HPDE6-E6E7 (cell line): ENCODE measurements at regions not wholly inside any gene's neighbourhood (a gene's known extent, or its start where the extent isn't known, plus 50 kb on each side); places are given as distances from the start of the nearest gene placed in this dataset.

Experiments
- DNase-seq: peaks from one replicate; pipeline ENCODE4 v3.0.0; 2011; ENCODE audit warnings: missing footprints; ENCODE audit errors: extremely low spot score

DNA sequence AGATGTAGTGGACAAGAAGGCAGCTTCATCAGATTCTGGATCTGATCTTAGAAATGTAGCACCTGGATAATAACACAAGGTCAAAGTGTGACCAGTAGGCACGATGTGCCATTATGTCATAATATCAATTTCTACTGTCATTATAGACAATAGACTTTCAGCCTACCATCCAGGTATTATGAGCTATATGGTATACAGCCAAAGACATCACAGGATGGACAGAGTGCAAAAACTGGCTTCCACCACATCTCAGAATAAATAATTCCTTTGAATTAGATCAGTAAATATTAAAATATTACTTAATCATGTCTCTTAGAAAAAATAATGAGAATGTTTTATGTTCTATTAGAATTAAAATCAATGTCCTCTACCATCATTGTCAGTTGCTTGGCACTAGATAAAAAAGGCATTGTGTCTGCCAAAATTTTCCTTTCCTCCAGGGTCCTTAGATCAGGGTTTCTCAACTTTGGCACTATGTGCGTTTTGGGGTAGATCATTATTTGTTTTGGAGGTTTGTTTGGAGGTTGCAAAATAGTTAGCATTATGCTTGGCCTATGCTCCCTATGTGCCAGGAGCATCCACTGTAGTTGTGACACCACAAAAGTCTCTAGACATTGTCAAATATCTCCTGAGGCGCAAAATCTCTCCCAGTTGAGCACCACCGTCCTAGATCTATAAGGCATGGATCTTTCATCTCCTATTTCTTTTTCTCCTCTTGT lies 86.7 kb upstream of the NRIP1 start:
- no peak for DNase-seq

DNA sequence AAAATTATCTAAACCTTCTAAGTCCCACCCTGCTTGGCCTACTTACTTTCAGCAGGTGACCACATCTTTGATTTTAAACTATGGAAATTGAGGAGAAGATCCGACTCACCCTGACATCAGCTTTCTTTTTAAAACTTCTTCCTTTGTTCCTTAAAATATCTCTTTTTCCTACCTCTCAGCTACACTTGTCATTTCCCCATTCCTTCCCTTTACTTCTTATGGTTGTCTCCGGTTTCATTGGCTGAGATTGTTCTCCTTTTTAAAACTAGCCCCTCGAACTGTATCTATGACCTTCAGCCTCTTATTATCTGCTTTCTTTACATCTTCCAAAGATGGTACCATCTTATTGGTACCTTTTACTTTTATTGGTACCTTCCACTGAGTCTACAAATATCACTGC lies 87.8 kb upstream of the NRIP1 start:
- no peak for DNase-seq

DNA sequence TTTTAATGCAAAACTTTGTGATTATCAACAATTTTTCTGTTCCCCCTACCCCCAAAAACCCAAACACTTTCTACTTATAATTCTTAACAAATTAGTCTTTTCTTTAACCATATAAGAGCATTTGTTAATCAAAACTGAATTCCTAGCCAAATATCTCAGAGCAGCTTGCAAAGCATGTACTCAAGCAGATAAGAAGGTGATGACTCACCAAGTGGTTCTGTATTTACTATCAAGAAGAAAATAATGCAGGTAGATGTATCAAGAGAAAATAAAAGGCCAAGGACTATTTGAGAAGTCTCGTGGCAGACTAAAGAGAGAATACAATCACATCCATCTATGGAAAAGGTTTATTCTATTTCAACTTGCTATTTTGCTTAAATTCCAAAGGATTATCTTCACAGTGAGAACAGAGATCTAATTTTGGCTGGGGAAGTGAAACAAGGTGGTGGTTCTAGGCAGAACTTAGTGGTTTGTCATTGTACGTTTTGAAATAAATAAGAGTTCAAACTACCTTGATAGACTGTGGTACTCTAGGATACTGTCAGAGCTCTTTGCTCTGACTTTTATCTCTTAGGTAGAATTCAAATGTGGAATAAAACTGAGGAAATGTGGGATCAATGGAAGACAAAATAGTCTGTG lies 94.7 kb upstream of the NRIP1 start:
- no peak for DNase-seq

DNA sequence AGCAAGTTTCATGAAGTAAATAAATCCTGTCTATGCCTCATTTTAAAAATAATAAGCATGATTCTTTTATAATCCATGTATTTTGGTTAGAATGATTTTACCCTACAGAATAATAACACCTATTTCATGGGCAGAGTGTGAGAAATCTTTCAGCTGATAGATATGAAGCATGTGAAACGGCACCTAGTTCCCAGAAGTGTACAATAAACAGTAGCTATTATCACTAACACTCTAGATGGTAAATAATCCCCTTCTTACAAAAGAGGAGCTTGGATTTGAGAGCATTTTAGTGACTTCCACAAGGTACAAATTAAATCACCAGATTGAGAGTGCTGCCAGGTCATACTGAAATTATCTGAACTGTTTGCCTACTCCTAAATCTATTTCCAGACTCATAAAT lies 95.3 kb upstream of the NRIP1 start:
- no peak for DNase-seq

GRCh38 chr21:15162921-15163320 lies 98.1 kb upstream of the NRIP1 start:
- DNase-seq, result no peak

- no peak for DNase-seq
Observed at GRCh38 chr21:15164273-15164672, 99.5 kb upstream of the NRIP1 start.

DNA sequence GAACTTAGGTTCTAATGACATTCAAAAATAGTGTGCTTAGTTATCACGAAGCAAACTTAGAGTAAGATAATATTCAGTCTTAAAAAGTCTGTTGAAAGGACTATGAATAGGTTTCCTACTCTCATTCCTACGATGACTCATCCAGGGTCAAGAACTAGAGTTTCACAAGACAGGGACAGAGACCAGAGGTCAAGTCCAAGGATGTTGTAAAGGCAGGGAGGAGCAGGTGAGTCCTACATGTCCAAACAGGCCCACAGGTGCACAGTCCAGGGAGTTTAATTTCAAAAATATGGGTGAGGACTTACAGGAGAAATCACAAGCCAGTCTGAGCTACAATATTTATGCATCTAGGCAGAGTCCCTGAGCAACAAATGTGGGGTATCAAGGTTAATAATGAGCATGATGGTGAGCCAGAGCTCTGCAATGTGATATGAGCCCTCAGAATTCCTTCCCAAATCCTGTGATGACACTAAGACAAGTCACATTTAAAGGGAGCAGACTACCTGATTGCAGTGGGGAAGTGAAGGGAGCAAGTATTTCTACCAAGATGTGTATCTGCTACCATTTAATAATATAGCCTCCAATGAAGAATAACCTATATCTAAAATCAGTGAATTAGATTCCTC lies 100.0 kb upstream of the NRIP1 start:
- peak; percentile 69 for DNase-seq

GRCh38 chr21:15170614-15171013 lies 105.8 kb upstream of the NRIP1 start:
- no peak for DNase-seq

- DNase-seq, result no peak
Observed at GRCh38 chr21:15171546-15171945, 106.7 kb upstream of the NRIP1 start.

DNA sequence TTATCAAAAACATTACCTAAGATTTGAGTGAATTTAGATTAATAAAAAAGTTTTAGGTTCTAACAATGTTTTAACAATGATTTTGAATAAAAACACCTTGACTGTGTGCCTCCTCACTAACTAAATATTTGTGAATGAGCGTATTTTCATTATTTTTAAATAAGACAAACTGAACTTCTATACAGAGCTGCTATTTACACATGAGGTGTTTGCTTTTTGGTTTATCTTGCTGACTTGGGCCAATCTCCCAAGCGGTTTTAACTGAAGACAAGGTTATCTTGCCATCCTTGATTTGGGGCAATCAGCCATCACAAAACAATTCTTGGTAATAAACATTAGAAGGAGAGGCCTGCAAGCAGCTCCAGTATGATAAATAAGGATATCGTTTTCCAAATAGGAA lies 108.2 kb upstream of the NRIP1 start:
- no peak for DNase-seq

GRCh38 chr21:15174923-15175322 lies 110.1 kb upstream of the NRIP1 start:
- no peak for DNase-seq

DNA sequence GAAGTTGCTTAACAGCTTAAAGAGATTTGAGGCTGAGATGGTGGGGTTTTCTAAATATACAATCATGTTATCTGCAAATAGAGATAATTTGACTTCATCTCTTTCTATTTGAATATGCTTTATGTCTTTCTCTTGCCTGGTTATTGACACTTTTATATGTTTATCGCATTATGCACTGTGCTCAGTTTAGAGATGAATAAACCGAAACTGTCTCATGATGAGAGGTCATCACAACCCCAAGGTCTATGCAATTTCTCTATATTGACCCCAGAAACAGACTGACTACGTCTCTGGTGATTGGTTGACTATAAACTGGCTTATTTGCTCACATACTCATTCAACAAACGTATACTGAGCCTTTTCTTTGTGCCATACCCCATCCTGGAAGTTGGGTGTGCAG lies 117.9 kb upstream of the NRIP1 start:
- no peak for DNase-seq

- peak; percentile 23 for DNase-seq
Observed at GRCh38 chr21:15183813-15184257, 119.0 kb upstream of the NRIP1 start.

GRCh38 chr21:15190412-15190811 lies 125.6 kb upstream of the NRIP1 start:
- no peak for DNase-seq

- no peak for DNase-seq
Observed at GRCh38 chr21:15190837-15191236, 126.0 kb upstream of the NRIP1 start.

- DNase-seq, result no peak
Observed at GRCh38 chr21:15191342-15191741, 126.5 kb upstream of the NRIP1 start.

DNA sequence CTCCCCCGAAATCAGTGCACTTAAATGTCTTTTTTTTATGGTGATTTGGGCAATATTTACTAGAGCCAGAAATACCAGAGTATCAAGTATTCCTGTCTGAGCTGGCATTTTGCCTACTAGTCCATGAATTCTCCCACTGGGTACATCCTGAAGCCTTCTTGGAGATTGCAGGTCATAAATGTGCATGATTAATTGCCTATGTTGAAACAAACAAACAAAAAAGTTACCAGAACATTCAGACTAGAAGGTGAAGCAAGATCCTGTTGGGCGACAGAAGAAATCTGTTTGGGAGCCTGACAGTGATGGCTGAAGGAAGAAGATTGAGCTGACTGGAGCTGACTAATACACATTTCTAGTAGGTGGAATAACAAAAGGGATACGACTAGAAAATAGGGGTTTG lies 127.4 kb upstream of the NRIP1 start:
- peak; percentile 62 for DNase-seq

GRCh38 chr21:15193937-15194336 lies 129.1 kb upstream of the NRIP1 start:
- no peak for DNase-seq

- DNase-seq, result no peak
Observed at GRCh38 chr21:15195104-15195503, 130.3 kb upstream of the NRIP1 start.

DNA sequence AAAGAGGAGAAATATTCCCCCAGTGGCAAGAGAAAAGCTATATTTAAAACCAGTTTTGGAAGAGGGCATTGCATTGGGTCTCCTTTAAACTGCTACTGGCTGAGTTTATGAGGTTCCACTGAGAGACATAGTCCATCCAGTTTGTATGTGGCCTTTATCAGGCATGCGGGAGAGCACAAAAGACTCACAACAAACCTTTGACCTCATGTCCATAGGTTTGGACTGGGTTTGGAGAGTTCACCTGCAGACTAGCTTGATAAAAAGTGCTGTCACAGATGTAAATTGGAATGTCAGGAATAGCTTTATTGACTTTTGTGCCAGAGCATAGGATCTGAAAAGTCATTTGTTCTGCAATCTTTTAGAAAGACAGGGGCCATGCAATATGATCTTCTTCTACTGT lies 131.0 kb upstream of the NRIP1 start:
- no peak for DNase-seq

DNA sequence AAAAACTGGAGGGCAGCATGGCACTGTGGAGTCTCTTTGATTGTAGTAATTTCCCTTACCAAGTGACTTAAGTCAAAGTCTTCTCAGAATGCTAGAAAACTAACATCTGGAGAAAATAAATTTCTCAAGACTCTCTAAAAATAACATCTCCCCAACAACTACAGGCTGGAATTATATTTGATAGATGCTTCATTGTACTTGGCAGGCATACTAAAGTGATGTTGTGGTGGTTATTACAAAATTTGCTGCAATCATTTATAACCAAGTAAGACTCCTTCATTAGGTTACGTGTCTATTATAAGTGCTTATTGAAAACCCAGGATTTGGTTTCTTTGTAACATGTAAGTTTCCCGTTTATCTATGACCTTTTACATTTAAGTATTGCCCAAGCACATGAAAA lies 132.9 kb upstream of the NRIP1 start:
- DNase-seq, result no peak

GRCh38 chr21:15199414-15200383 lies 134.9 kb upstream of the NRIP1 start:
- DNase-seq, result no peak
